ENCODE measurements at regions not wholly inside any gene's neighbourhood (a gene's known extent, or its start where the extent isn't known, plus 50 kb on each side); places are given as distances from the start of the nearest gene placed in this dataset.

GRCh38 chr15:38658431-38658830 is 93.8 kb upstream of the RASGRP1 start:
- TF ChIP-seq CTCF (IDR thresholded peaks at IDR 0.05; ENCODE audit: low read depth, low read length, poor library complexity, severe bottlenecking): no peak
- no peak for TF ChIP-seq EZH2phosphoT487 (IDR thresholded peaks at IDR 0.05; ENCODE audit: borderline replicate concordance, low read length)
